Activated T-cell treated with anti-CD3 and anti-CD28 coated beads, Interleukin-2, amount 50 U/mL, for 24 hours (primary cell): ENCODE measurements at regions not wholly inside any gene's neighbourhood (a gene's known extent, or its start where the extent isn't known, plus 50 kb on each side); places are given as distances from the start of the nearest gene placed in this dataset.
"Not testable (repeated sequence)": the region's sequence is repeated elsewhere in the genome, so short reads cannot be mapped to it uniquely, and the experiment has no call there.

ENCODE experiments used
- DNase-seq: peaks from one replicate; pipeline ENCODE4 v3.0.0-alpha.2; 2020
- H3K27ac Mint-ChIP-seq: 2 replicates; pipeline ENCODE4 v1.8.0; 2020; ENCODE audit warnings: mild to moderate bottlenecking, mixed read lengths
- H3K27me3 Mint-ChIP-seq: 2 replicates; pipeline ENCODE4 v1.8.0; 2020; ENCODE audit warnings: mixed read lengths
- H3K36me3 Mint-ChIP-seq: 2 replicates; pipeline ENCODE4 v1.8.0; 2020; ENCODE audit warnings: low read depth, mixed read lengths
- H3K4me1 Mint-ChIP-seq: 2 replicates; pipeline ENCODE4 v1.8.0; 2020; ENCODE audit warnings: low read depth, mixed read lengths
- H3K4me3 Mint-ChIP-seq: 2 replicates; pipeline ENCODE4 v1.8.0; 2020; ENCODE audit warnings: mild to moderate bottlenecking, moderate library complexity, mixed read lengths
- H3K9me3 Mint-ChIP-seq: 2 replicates; pipeline ENCODE4 v1.8.0; 2020; ENCODE audit warnings: mixed read lengths

DNA sequence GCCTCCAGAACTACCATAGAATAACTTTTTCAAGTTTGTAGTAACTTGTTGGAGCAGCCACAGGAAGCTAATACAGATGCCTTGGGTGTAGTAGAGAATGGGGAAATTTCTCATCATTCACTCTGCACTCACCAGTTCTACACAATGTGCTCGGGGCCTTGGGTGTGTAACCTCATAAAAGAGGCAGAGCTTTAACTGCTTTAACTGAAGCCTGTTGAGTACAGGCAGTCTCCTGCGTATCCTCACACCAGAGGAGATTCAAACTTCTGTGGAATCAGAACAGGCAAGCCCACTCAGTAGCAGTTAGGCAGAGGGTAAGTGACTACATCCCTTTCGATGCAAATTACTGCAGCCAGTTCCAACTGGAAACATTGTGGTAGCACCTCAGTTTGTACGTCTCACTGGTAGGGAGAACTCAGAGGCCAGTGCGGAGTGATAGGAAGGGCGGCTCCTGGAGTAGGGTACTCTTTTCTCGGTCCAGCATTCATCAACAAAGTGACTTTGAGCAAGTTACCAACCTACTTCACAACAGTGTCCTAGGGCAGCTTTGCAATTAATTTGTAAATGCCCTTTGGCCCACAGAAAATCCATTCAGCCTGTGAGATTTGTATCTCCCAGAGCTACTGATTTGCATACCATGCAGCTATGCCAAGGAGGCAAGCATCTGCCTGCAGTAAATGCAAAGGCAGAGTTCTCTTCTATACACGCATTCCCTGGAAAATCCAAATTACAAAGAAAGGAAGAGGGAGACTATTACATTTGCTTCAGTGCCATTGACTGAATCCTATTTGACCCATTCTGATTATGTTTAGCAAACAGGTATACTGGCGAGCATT lies 904.3 kb downstream of the DIAPH3 start:
- Mint-ChIP-seq H3K4me3 (no peak overlapping the region), H3K9me3 (no peaks in the 10 kb centered on the region), H3K4me1 (no peaks in the 10 kb centered on the region), H3K27me3 (no peaks in the 10 kb centered on the region), H3K36me3 (no peaks in the 10 kb centered on the region), H3K27ac (no peak overlapping the region)
- DNase-seq = no peak

DNA sequence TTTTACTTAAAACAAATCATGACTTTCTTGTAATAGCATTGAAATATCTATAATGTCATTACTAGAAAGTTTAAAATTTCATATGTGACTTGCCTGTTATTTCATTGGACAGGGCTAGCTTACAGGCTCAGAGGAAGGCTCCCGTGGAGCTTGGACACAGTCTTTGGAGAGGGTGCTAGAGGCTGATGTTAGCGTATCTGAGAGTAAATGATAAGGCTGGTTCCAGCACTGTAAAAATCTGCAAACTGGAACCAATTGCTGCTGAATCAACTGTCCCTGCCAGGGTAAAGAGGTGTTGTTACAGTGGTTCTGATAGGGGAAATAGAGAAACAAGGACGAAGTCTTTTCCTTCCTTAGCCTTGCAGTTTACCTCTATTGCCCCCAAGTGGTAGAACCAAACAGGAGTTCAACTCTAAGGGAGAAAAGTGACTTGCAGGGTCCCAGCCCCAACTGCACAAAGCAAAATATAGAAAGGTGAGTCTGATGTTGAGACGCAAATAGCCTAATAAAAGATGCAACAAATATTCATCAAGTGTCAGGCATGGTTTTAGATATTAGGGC lies 901.7 kb downstream of the DIAPH3 start:
- no peaks in the 10 kb centered on the region for H3K9me3 Mint-ChIP-seq
- no peaks in the 10 kb centered on the region for H3K27me3 Mint-ChIP-seq
- no peaks in the 10 kb centered on the region for H3K36me3 Mint-ChIP-seq
- DNase-seq = no peak
- no peaks in the 10 kb centered on the region for H3K4me1 Mint-ChIP-seq
- H3K4me3 Mint-ChIP-seq = no peak overlapping the region
- no peak overlapping the region for H3K27ac Mint-ChIP-seq

DNA sequence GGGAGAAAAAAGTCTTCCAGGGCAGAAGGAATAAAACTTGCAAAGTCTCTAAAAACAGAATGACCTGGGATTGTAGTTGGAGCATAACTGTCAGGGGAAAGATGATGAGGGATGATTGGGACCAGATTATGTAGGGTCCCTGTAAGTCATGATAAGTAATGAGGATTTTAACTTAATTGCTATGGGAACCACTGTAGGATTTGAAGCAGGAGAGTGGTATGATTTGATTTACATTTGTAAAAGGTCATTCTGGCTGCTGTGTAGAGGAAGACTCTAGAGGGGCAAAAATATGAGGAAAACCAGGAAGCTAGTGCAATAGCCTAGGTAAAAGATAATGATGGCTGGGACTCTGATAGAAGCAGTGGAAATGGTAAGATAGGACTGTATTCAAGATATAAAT lies 900.2 kb downstream of the DIAPH3 start:
- no peak overlapping the region for H3K4me3 Mint-ChIP-seq
- H3K36me3 Mint-ChIP-seq = no peaks in the 10 kb centered on the region
- H3K27ac Mint-ChIP-seq = no peak overlapping the region
- no peaks in the 10 kb centered on the region for H3K4me1 Mint-ChIP-seq
- no peaks in the 10 kb centered on the region for H3K27me3 Mint-ChIP-seq
- no peak for DNase-seq
- H3K9me3 Mint-ChIP-seq = no peaks in the 10 kb centered on the region

DNA sequence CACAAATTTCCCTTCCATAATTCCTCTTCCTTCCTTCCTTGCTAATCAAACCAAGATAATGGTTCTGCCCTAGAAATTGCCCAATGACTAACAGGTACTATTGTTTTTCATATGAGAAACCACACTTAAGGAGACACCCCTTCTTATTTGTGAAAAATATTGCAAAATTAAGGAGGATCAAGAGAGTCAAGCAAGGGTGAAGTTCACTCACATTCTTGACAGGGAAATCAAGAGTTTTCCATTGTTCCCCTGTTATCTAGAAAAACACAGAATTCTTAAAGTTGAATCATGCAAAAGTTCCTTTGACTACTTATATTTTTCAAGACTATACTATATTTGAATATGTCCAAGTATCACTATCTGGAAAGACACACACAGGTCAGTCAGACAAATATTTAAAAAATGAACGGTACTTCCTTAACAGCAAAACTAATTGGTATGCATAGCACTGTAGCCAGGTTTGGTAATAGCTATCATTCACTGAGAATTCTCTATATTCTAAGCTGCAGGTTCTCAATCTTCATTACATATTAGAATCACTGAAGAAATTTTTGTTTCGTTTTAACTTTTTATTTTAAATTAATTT lies 897.2 kb downstream of the DIAPH3 start:
- no peaks in the 10 kb centered on the region for H3K36me3 Mint-ChIP-seq
- H3K4me1 Mint-ChIP-seq = no peaks in the 10 kb centered on the region
- H3K9me3 Mint-ChIP-seq = no peaks in the 10 kb centered on the region
- H3K4me3 Mint-ChIP-seq = no peak overlapping the region
- no peak overlapping the region for H3K27ac Mint-ChIP-seq
- no peaks in the 10 kb centered on the region for H3K27me3 Mint-ChIP-seq
- DNase-seq = no peak

DNA sequence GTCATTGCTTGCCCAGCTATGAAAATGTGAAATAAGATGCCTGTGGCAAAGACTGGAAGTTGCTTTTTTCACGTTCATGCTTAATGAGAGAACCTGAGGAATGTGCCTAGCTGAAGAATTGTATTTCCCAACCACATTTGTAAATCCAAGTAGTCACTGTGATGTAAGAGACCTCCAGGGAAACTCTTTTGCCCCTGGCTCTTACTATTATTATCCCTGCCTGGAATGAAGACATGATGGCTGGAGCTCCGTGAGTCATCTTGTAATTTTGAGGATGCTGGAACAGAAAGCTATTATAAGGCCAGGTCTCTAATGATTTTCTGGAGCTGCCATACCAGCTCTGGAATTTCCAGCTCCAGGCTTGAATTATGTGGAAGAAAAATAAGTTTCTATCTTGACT lies 894.3 kb downstream of the DIAPH3 start:
- DNase-seq = no peak
- Mint-ChIP-seq H3K4me1 (no peaks in the 10 kb centered on the region), H3K36me3 (no peaks in the 10 kb centered on the region), H3K27me3 (peaks cover 4% of the 10 kb centered on the region), H3K27ac (no peak overlapping the region), H3K4me3 (no peak overlapping the region), H3K9me3 (no peaks in the 10 kb centered on the region)

DNA sequence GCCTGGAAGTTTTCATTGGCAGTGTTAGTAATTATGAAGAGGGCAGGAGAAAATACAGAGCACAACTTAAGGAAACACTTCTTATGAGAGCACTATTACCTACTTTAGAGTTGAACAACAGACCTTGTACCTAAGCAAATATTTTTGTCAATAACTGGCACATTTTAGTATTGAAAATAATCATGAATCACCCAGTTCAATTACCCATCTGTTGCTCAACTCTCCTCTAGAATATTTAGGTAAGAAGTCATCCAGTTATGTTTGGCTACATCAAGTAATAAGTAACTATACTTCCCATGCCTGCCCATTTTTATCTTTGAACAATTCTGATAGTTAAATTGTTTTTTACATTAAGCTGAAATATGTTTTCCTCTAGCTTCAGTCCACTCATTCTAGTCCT lies 893.4 kb downstream of the DIAPH3 start:
- H3K27ac Mint-ChIP-seq = no peak overlapping the region
- no peaks in the 10 kb centered on the region for H3K36me3 Mint-ChIP-seq
- DNase-seq = no peak
- no peak overlapping the region for H3K4me3 Mint-ChIP-seq
- H3K27me3 Mint-ChIP-seq = peaks cover 4% of the 10 kb centered on the region
- H3K4me1 Mint-ChIP-seq = no peaks in the 10 kb centered on the region
- no peaks in the 10 kb centered on the region for H3K9me3 Mint-ChIP-seq

DNA sequence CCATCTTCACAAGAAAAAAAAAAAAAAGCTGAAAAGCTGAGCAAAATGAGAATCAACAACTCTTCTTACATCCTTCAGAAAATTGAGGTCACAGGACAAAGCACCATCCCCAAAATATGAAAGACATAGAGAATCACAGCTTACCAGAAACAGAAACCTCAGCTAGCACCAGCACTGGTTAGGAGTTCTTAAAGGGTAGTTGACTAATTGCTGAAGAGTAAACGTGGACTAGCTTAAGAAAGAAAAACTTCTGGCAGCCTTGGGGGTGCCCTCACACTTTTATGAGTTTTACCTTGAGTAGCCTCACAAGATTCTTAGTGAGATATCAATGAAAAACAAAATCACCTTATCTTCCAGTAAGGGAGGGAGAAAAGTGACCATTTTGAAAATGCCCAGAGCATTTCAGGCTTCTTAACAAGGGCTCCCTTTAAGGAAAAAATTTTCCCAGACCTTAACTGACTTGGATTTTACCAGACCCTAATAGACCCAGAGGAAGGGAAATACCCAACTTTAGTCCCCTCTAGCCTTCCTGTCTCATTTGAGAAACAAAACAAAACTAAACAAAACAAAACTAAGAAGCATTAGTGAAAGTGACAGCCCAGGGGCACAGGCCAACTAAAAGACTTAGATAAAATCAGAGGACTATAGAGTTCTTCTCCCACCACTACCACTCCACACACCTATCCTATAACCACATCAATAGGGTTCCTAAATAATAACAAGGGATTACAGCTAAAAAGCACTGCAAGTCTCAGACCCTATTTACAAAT lies 888.6 kb downstream of the DIAPH3 start:
- Mint-ChIP-seq H3K4me3 (no peak overlapping the region), H3K27me3 (peaks cover 9% of the 10 kb centered on the region), H3K36me3 (no peaks in the 10 kb centered on the region), H3K9me3 (no peaks in the 10 kb centered on the region), H3K4me1 (no peaks in the 10 kb centered on the region), H3K27ac (no peak overlapping the region)
- no peak for DNase-seq

DNA sequence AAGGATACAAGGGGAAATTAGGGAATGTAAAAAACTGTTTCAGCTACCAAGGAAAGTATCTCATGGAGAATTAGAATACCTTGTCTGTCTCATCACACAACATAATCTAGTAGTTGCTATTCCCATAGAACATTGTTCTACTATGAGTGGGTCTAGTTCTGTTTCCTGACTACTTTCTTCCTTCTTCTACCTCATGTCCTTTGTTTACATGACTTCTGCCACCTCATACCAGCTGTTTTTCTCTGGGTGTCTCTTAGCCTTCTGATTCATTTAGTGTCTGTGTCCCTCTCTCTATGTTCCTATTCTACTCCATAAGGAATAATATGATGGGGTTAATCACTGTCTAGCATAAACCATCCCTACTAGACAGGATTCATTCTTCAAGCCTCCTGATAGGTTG lies 887.3 kb downstream of the DIAPH3 start:
- no peak for DNase-seq
- H3K27ac Mint-ChIP-seq = no peak overlapping the region
- H3K9me3 Mint-ChIP-seq = no peaks in the 10 kb centered on the region
- peaks cover 9% of the 10 kb centered on the region for H3K27me3 Mint-ChIP-seq
- no peaks in the 10 kb centered on the region for H3K4me1 Mint-ChIP-seq
- no peak overlapping the region for H3K4me3 Mint-ChIP-seq
- no peaks in the 10 kb centered on the region for H3K36me3 Mint-ChIP-seq

DNA sequence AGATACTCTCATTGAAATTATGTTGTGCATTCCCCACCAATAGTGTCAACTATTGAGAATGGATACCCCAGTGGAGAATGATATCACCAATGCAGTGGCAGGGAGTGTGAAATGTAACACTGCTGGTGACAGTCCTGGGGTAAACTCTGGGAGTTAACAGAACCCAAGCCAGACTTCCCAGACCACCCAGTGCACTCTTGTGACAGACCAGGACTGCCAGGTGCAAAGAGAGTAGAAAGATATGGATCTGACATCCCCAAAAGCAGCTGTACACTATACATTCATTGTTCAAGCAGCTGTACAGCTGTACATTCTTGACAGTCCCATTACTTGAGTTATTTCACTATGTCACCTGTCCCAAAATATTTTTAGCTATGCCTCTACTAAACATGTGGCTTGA lies 886.6 kb downstream of the DIAPH3 start:
- Mint-ChIP-seq H3K27ac (no peak overlapping the region), H3K4me3 (no peak overlapping the region), H3K36me3 (no peaks in the 10 kb centered on the region)

DNA sequence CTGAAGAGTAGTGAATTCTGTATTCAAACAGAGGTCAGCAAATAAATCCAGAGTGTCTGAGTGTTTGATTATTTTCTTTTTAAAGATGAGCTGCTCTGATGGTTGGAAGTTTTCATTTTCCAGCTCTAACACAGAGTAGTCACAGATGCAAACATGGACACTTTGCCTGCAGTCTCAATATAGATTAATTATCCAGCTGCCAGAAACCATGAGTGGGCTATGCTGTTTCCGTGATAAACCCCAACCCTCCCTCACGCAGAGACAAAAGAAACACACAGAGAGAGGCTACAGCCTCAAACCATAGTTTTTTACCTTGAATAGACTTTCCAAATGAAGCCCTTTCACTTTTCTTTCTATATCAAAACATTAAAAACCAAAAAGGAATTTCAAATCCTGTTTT lies 884.7 kb downstream of the DIAPH3 start:
- Mint-ChIP-seq H3K27me3 (peaks cover 6% of the 10 kb centered on the region), H3K36me3 (no peaks in the 10 kb centered on the region), H3K4me3 (no peak overlapping the region), H3K9me3 (no peaks in the 10 kb centered on the region), H3K27ac (no peak overlapping the region), H3K4me1 (no peaks in the 10 kb centered on the region)
- DNase-seq = no peak

More for the DNA sequence above, 886.6 kb downstream of the DIAPH3 start:
- Mint-ChIP-seq H3K9me3 (no peaks in the 10 kb centered on the region), H3K4me1 (no peaks in the 10 kb centered on the region), H3K27me3 (peaks cover 6% of the 10 kb centered on the region)
- no peak for DNase-seq

DNA sequence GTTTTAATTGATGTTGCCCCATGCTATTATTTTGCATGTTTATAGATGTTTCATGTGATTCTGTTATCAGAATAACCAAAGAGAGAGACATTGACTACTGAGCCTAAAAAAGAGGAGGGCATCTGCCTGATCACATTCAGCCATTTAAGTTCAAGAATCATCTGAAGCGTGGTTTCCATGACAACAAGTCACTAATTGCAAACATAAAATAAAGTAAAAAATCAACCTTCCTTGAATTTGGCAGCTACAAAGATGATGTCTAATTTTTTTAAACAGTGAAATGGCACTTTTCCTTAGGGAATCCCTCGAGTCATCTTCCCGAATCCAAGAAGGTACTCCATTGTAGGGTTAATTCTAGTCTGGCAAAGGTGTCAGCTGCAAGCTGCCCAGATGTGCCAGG lies 884.2 kb downstream of the DIAPH3 start:
- no peak for DNase-seq
- Mint-ChIP-seq H3K4me1 (no peaks in the 10 kb centered on the region), H3K36me3 (no peaks in the 10 kb centered on the region), H3K4me3 (no peak overlapping the region), H3K9me3 (no peaks in the 10 kb centered on the region), H3K27me3 (peaks cover 6% of the 10 kb centered on the region), H3K27ac (no peak overlapping the region)

DNA sequence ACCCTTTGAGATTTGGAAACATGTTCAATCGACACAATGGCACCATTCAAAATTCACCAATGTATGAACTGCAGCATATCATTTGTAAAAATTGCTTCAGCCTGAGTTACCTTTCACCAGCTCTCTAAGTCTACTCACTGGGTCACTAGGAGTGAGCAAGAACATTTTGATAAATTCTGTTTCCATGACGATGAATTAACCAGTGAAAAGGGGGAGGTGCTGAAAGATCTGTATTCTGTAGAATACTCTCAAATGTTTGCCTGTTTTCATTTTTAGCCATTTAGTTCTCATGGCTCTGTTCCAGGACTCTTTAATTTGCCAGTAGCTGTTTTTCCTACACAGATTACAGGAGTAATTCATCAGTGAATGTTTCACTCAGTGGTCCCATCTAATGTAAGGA lies 883.4 kb downstream of the DIAPH3 start:
- peaks cover 6% of the 10 kb centered on the region for H3K27me3 Mint-ChIP-seq
- no peaks in the 10 kb centered on the region for H3K9me3 Mint-ChIP-seq
- H3K27ac Mint-ChIP-seq = no peak overlapping the region
- no peak overlapping the region for H3K4me3 Mint-ChIP-seq
- no peak for DNase-seq
- no peaks in the 10 kb centered on the region for H3K4me1 Mint-ChIP-seq
- no peaks in the 10 kb centered on the region for H3K36me3 Mint-ChIP-seq

DNA sequence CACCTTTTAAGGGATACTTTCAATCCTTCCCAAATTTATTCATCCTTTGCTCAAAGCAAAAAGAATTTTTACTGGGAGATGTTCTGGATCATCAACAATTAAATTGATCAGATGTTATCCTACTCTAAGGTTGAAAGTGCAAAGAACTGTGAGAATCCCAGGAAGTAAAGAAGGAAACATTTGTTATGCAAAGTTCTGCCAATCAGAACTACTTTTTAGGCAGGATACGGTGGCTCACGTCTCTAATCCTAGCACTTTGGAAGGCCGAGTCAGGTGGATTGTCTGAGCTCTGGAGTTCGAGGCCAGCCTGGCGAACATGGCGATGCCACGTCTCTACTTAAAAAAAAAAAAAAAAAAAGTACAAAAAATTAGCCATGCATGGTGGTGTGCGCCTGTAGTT lies 882.3 kb downstream of the DIAPH3 start:
- no peak overlapping the region for H3K27ac Mint-ChIP-seq
- no peaks in the 10 kb centered on the region for H3K36me3 Mint-ChIP-seq
- no peaks in the 10 kb centered on the region for H3K9me3 Mint-ChIP-seq
- H3K4me3 Mint-ChIP-seq = no peak overlapping the region
- H3K27me3 Mint-ChIP-seq = peaks cover 6% of the 10 kb centered on the region
- no peak for DNase-seq
- no peaks in the 10 kb centered on the region for H3K4me1 Mint-ChIP-seq

DNA sequence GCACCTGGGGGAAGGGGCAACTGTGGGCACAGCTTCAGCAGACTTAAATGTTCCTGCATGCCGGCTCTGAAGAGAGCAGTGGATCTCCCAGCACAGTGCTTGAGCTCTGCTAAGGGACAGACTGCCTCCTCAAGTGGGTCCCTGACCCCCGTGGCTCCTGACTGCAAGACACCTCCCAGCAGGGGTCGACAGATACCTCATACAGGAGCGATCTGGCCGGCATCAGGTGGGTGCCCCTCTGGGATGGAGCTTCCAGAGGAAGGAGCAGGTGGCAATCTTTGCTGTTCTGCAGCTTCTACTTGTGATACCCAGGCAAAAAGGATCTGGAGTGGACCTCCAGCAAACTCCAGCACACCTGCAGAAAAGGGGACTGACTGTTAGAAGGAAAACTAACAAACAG lies 871.5 kb downstream of the DIAPH3 start:
- not testable (repeated sequence) for H3K4me1 Mint-ChIP-seq, H3K36me3 Mint-ChIP-seq, H3K9me3 Mint-ChIP-seq, H3K27ac Mint-ChIP-seq, H3K4me3 Mint-ChIP-seq, DNase-seq, H3K27me3 Mint-ChIP-seq

DNA sequence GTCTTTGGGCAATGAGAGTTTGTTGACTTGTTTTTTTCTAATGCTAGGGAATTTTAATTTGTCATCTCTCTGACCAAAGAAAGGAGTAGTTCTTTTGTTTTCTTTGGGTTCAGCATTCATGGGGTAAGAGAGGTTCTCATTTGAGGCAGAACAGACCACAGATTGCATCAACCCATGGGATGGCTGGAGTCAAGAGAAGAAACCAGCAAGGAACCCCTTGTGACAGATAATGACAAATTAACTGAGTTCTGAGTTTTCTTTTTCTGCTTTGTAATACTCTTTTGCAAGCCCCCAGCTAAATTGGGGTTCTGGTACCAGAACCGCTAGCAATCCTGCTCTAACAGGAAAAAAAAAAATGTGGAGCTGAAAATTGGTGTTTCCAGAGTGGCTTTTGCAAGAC lies 864.1 kb downstream of the DIAPH3 start:
- Mint-ChIP-seq H3K27ac (no peak overlapping the region), H3K36me3 (no peaks in the 10 kb centered on the region), H3K27me3 (peaks cover 5% of the 10 kb centered on the region), H3K4me1 (no peaks in the 10 kb centered on the region), H3K4me3 (no peak overlapping the region), H3K9me3 (peaks cover 4% of the 10 kb centered on the region)
- no peak for DNase-seq
